ENCODE measurements at regions not wholly inside any gene's neighbourhood (a gene's known extent, or its start where the extent isn't known, plus 50 kb on each side); places are given as distances from the start of the nearest gene placed in this dataset.

- no peak for TF ChIP-seq POLR2A (IDR thresholded peaks at IDR 0.05)
- no peak for TF ChIP-seq CTCF (IDR thresholded peaks at IDR 0.05)
Observed at GRCh38 chr4:180493299-180493698, 1749.9 kb upstream of the TENM3 start.

All from heart left ventricle (tissue), 13 donors.